ENCODE measurements at regions not wholly inside any gene's neighbourhood (a gene's known extent, or its start where the extent isn't known, plus 50 kb on each side); places are given as distances from the start of the nearest gene placed in this dataset.

GRCh38 chr12:25013061-25013460, 64.2 kb upstream of the BCAT1 start:
- no peak for ATAC-seq
- Histone ChIP-seq H3K36me3 (no peaks in the 10 kb centered on the region), H3K4me1 (no peaks in the 10 kb centered on the region), H3K4me3 (no peak overlapping the region), H3K27me3 (no peaks in the 10 kb centered on the region), H3K9me3 (no peaks in the 10 kb centered on the region), H3K27ac (no peak overlapping the region)
- intact Hi-C loops (cut with DNase I): no loop called here
- no peak for DNase-seq
- WGBS, 4 donors: 89 to 96% (median 91%) methylated on average over 4 of the region's 4 CpGs
- TF ChIP-seq CTCF (IDR thresholded peaks at IDR 0.05) (no peak), POLR2A (IDR thresholded peaks at IDR 0.05) (no peak)

DNA sequence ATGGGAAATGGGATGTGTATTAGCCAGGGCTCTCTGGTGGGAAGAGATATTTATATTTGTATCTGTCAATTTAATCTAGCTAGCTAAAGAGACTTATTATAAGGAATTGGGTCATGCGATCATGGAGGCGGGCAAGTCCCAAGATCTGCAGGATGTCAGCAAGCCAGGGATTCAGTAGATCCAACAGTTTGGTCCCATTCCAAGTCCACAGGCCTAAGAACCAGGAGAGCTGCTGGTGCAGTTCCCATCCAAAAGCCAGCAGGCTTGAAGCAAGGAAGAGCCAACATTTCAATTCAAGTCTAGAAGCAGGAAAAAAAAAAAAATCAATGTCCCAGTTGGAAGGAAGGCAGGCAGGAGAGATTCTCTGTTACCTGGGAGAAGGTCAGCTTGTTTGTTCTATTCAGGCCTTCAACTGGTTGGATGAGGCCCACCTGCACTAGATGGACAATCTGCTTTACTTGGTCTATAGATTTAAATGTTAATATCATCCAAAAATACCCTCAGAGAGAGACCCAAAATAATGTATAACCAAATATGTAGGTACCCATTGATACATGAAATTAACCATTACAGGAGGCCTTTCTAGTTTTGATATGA, 60.7 kb upstream of the BCAT1 start:
- Histone ChIP-seq H3K27me3 (no peaks in the 10 kb centered on the region), H3K9me3 (peaks cover 0 to 3% (median 0%) of the 10 kb centered on the region in 12 donors), H3K27ac (no peak overlapping the region), H3K4me3 (no peak overlapping the region), H3K36me3 (no peaks in the 10 kb centered on the region), H3K4me1 (no peaks in the 10 kb centered on the region)
- DNase-seq: no peak
- no peak for ATAC-seq
- TF ChIP-seq POLR2A (IDR thresholded peaks at IDR 0.05) (no peak), CTCF (IDR thresholded peaks at IDR 0.05) (no peak)
- 83 to 89% (median 86%) methylated on average over 2 of the region's 2 CpGs for WGBS, 4 donors
- intact Hi-C loops (cut with DNase I): no loop called here

DNA sequence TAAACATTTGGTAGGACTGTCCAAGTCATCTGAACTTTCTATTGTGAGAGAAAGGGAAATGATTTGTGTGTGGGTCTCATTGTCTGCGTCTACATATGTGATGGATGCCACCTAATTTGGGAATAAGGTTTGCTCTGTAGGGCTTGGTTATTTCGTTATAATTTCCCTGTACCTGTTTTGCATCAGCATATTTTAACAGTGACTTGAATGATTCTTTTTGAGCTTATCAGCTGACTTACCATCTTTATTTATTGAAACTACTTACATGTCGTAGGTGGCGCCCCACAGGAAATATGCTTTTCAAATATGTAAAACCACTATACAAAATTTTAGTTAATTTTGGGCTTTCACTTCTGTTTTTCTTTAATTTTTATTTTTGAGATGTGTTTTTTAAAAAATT, 56.5 kb upstream of the BCAT1 start:
- Histone ChIP-seq H3K27ac (no peak overlapping the region), H3K4me3 (no peak overlapping the region), H3K27me3 (no peaks in the 10 kb centered on the region), H3K4me1 (no peaks in the 10 kb centered on the region), H3K36me3 (no peaks in the 10 kb centered on the region), H3K9me3 (peaks cover 0 to 3% (median 0%) of the 10 kb centered on the region in 12 donors)
- no peak for TF ChIP-seq POLR2A (IDR thresholded peaks at IDR 0.05)
- no peak for TF ChIP-seq CTCF (IDR thresholded peaks at IDR 0.05)
- WGBS, 4 donors: 85 to 90% (median 88%) methylated on average over 4 of the region's 4 CpGs
- ATAC-seq (no peak), DNase-seq (no peak)
- intact Hi-C loops (cut with DNase I): no loop called here

GRCh38 chr12:25004447-25004846, 55.5 kb upstream of the BCAT1 start:
- ATAC-seq: no peak
- 83 to 88% (median 84%) methylated on average over 7 of the region's 7 CpGs for WGBS, 4 donors
- no peak for DNase-seq
- TF ChIP-seq POLR2A (IDR thresholded peaks at IDR 0.05) (no peak), CTCF (IDR thresholded peaks at IDR 0.05) (no peak)
- intact Hi-C loops (cut with DNase I): no loop called here
- Histone ChIP-seq H3K4me1 (no peaks in the 10 kb centered on the region), H3K4me3 (no peak overlapping the region), H3K27me3 (no peaks in the 10 kb centered on the region), H3K27ac (no peak overlapping the region), H3K36me3 (no peaks in the 10 kb centered on the region), H3K9me3 (peaks cover 0 to 3% (median 0%) of the 10 kb centered on the region in 12 donors)

Measured in heart left ventricle (tissue), 16 donors.